GM23338 (cell line): ENCODE measurements at regions not wholly inside any gene's neighbourhood (a gene's known extent, or its start where the extent isn't known, plus 50 kb on each side); places are given as distances from the start of the nearest gene placed in this dataset.

Experiments
- ATAC-seq: fragments of 200-7000 bp; cut with Tn5 transposase; 3 replicates; pipeline ENCODE4 v1.9.1; 2020
- DNase-seq: peaks from one replicate; pipeline ENCODE4 v3.0.0-alpha.2; 2015; ENCODE audit warnings: low spot score
- H2AFZ ChIP-seq: fragments of 200-600 bp; sonication (generic); 2 replicates; pipeline ENCODE4 v1.8.0; 2016; ENCODE audit warnings: antibody characterized with exemption, mild to moderate bottlenecking, moderate library complexity
- H3F3A ChIP-seq: fragments of 200-600 bp; sonication (generic); replicated peaks from 2 replicates; pipeline ENCODE4 v1.8.0; 2017; ENCODE audit warnings: antibody characterized with exemption, mixed run types, low read depth
- H3K27ac ChIP-seq: fragments of 200-600 bp; sonication (generic); 2 replicates; pipeline ENCODE4 v1.6.1; 2016; ENCODE audit warnings: low read depth
- H3K27me3 ChIP-seq: fragments of 200-600 bp; sonication (generic); 2 replicates; pipeline ENCODE4 v1.8.0; 2016; ENCODE audit warnings: mild to moderate bottlenecking, mixed run types, moderate library complexity; ENCODE audit not compliant: insufficient read depth
- H3K36me3 ChIP-seq: fragments of 200-600 bp; sonication (generic); 2 replicates; pipeline ENCODE4 v1.8.0; 2016; ENCODE audit warnings: mild to moderate bottlenecking; ENCODE audit not compliant: insufficient read depth
- H3K4me1 ChIP-seq: fragments of 200-600 bp; sonication (generic); 2 replicates; pipeline ENCODE4 v1.8.0; 2016; ENCODE audit warnings: mild to moderate bottlenecking, moderate library complexity; ENCODE audit not compliant: insufficient read depth
- H3K4me2 ChIP-seq: fragments of 200-600 bp; sonication (generic); 2 replicates; pipeline ENCODE4 v1.7.1; 2017; ENCODE audit warnings: mixed run types
- H3K4me3 ChIP-seq: fragments of 200-600 bp; sonication (generic); 2 replicates; pipeline ENCODE4 v1.6.1; 2016; ENCODE audit warnings: mixed run types
- H3K79me2 ChIP-seq: fragments of 200-600 bp; sonication (generic); replicated peaks from 2 replicates; pipeline ENCODE4 v1.8.0; 2017; ENCODE audit warnings: mild to moderate bottlenecking; ENCODE audit not compliant: insufficient read depth
- H3K9me2 ChIP-seq: fragments of 200-600 bp; sonication (generic); 2 replicates; pipeline ENCODE4 v1.8.0; 2017; ENCODE audit not compliant: insufficient read depth
- H4K20me1 ChIP-seq: fragments of 200-600 bp; sonication (generic); replicated peaks from 2 replicates; pipeline ENCODE4 v1.8.0; 2017; ENCODE audit warnings: mild to moderate bottlenecking; ENCODE audit not compliant: insufficient read depth
- H3K27ac Mint-ChIP-seq: 2 replicates; pipeline ENCODE4 v1.8.0; 2020; ENCODE audit warnings: inconsistent platforms, mild to moderate bottlenecking, moderate library complexity, mixed read lengths
- H3K27me3 Mint-ChIP-seq: 3 replicates; pipeline ENCODE4 v1.8.0; 2022; ENCODE audit warnings: low read depth, mild to moderate bottlenecking, moderate library complexity, mixed read lengths, inconsistent platforms; ENCODE audit not compliant: insufficient read depth, poor library complexity
- H3K36me3 Mint-ChIP-seq: 3 replicates; pipeline ENCODE4 v1.8.0; 2021; ENCODE audit warnings: low read depth, mild to moderate bottlenecking, inconsistent platforms, moderate library complexity, mixed read lengths
- H3K4me1 Mint-ChIP-seq: 3 replicates; pipeline ENCODE4 v1.8.0; 2020; ENCODE audit warnings: mild to moderate bottlenecking, inconsistent platforms, mixed read lengths
- H3K4me3 Mint-ChIP-seq: 3 replicates; pipeline ENCODE4 v1.8.0; 2021; ENCODE audit warnings: moderate library complexity, mild to moderate bottlenecking, inconsistent platforms, mixed read lengths
- H3K9me3 Mint-ChIP-seq: 3 replicates; pipeline ENCODE4 v1.8.0; 2020; ENCODE audit warnings: moderate library complexity, mild to moderate bottlenecking, inconsistent platforms, mixed read lengths
- CREB1 ChIP-seq: fragments of 250-450 bp; sonication (Bioruptor Pico); IDR thresholded peaks from 2 replicates; pipeline ENCODE4 v1.5.0; 2020; ENCODE audit warnings: low read depth, mild to moderate bottlenecking, moderate library complexity
- CTCF ChIP-seq, 2 experiments: fragments of 200-600 bp in 1 of 2; sonication (generic) in 1 of 2; conservative IDR thresholded peaks; 2 replicates each; pipeline versions ENCODE4 v1.5.1 to v1.6.1; 2016 to 2017; ENCODE audit warnings: antibody characterized with exemption in 2 of 2, low read depth in 2 of 2, mild to moderate bottlenecking in 2 of 2, moderate library complexity in 1 of 2
- JUNB ChIP-seq: IDR thresholded peaks from one replicate; pipeline ENCODE4 v1.6.1; 2016; ENCODE audit warnings: antibody characterized with exemption; ENCODE audit not compliant: unreplicated experiment
- NANOG ChIP-seq: IDR thresholded peaks from 2 replicates; pipeline ENCODE4 v1.6.1; 2016; ENCODE audit warnings: antibody characterized with exemption, borderline replicate concordance
- POLR2AphosphoS5 ChIP-seq: IDR thresholded peaks from 2 replicates; pipeline ENCODE4 v1.6.1; 2016; ENCODE audit warnings: antibody characterized with exemption, low read depth
- STAT1 ChIP-seq: IDR thresholded peaks from one replicate; pipeline ENCODE4 v1.6.1; 2016; ENCODE audit warnings: antibody characterized with exemption; ENCODE audit not compliant: unreplicated experiment
- ZNF114 ChIP-seq: fragments of 250-450 bp; sonication (Bioruptor Pico); IDR thresholded peaks from 2 replicates; pipeline ENCODE4 v1.5.0; 2020; ENCODE audit warnings: mild to moderate bottlenecking, moderate library complexity
- ZNF462 ChIP-seq: fragments of 250-450 bp; sonication (Bioruptor Pico); IDR thresholded peaks from 2 replicates; pipeline ENCODE4 v1.5.0; 2020; ENCODE audit warnings: mild to moderate bottlenecking, moderate library complexity
- TF ChIP-seq, protein P1 (sequence below): IDR thresholded peaks from 2 replicates; pipeline ENCODE4 v1.6.1; 2016; ENCODE audit warnings: antibody characterized with exemption
- TF ChIP-seq, protein P2 (sequence below): IDR thresholded peaks from one replicate; pipeline ENCODE4 v1.6.1; 2018; ENCODE audit warnings: antibody characterized with exemption; ENCODE audit not compliant: unreplicated experiment

DNA sequence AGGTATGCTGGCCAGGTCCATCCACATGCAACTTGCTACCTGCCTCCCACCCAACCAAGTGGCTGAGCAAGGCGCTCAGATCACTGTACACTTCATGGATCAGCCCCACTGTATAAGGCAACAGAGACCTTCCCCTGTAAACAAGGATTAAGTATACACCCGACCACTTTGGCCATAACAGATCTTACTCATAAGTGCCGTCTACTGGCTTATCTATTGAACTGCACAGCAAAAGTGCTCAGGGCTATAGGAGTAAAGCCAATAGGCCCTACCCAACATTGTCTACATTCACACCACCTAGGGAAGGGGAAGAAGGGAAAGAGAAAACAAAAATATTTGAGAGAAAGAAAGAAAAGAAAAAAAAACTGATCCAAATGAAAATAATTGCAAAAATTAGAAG is 663.9 kb upstream of the LRRTM1 start:
- Mint-ChIP-seq H3K27ac (no peak overlapping the region), H3K4me3 (no peak overlapping the region), H3K9me3 (peaks cover 28% of the 10 kb centered on the region), H3K27me3 (peaks cover 6% of the 10 kb centered on the region), H3K4me1 (no peaks in the 10 kb centered on the region), H3K36me3 (peaks cover 2% of the 10 kb centered on the region; the same call in 2 of the 3 replicates)
- Histone ChIP-seq H4K20me1 (no peaks in the 10 kb centered on the region; the same call in 1 of the 2 replicates), H3K4me1 (no peaks in the 10 kb centered on the region), H3K36me3 (no peaks in the 10 kb centered on the region), H3K27ac (no peak overlapping the region), H3F3A (no peaks in the 10 kb centered on the region), H3K27me3 (no peaks in the 10 kb centered on the region), H2AFZ (no peak overlapping the region), H3K79me2 (no peaks in the 10 kb centered on the region), H3K4me3 (no peak overlapping the region), H3K9me2 (no peaks in the 10 kb centered on the region; the same call in 1 of the 2 replicates), H3K4me2 (no peak overlapping the region)
- DNase-seq, result peak; percentile 47
- peak; percentile 70 for ATAC-seq
- TF ChIP-seq, protein P1, sequence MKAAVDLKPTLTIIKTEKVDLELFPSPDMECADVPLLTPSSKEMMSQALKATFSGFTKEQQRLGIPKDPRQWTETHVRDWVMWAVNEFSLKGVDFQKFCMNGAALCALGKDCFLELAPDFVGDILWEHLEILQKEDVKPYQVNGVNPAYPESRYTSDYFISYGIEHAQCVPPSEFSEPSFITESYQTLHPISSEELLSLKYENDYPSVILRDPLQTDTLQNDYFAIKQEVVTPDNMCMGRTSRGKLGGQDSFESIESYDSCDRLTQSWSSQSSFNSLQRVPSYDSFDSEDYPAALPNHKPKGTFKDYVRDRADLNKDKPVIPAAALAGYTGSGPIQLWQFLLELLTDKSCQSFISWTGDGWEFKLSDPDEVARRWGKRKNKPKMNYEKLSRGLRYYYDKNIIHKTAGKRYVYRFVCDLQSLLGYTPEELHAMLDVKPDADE, result no peak
- no peak for TF ChIP-seq CREB1 (CRISPR knock-in tag)
- no peak for TF ChIP-seq STAT1
- TF ChIP-seq ZNF114, result no peak
- TF ChIP-seq JUNB, result no peak
- TF ChIP-seq CTCF (conservative IDR thresholded peaks at IDR 0.05; ENCODE audit: low read depth in 2 of 2), result peak; percentile 65 to 66
- TF ChIP-seq NANOG, result no peak
- TF ChIP-seq POLR2AphosphoS5, result no peak

DNA sequence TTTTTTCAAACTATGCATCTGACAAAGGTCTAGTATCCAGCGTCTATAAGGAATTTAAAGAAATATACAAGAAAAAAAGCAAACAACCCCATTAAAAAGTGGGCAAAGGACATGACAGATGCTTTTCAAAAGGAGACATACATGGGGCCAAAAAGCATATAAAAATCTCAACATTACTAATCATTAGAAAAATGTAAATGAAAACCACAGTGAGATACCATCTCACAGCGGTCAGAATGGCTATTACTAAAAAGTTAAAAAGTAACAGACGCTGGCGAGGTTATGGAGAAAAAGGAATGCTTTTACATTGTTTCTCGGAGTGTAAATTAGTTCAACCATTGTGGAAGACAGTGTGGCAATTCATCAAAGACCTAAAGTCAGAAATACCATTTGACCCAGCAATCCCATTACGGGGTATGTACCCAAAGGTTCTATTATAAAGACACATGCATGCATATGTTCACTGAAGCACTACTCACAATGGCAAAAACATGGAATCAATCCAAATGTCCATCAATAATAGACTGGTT is 643.1 kb upstream of the LRRTM1 start:
- H3K27me3 ChIP-seq, result no peaks in the 10 kb centered on the region
- Mint-ChIP-seq H3K36me3 (no peaks in the 10 kb centered on the region), H3K27ac (no peak overlapping the region), H3K4me3 (no peak overlapping the region), H3K9me3 (no peaks in the 10 kb centered on the region; the same call in 2 of the 3 replicates), H3K27me3 (peaks cover 2% of the 10 kb centered on the region), H3K4me1 (peaks cover 5% of the 10 kb centered on the region; the same call in 2 of the 3 replicates)
- H3K79me2 ChIP-seq, result no peaks in the 10 kb centered on the region
- DNase-seq, result no peak
- H4K20me1 ChIP-seq, result no peaks in the 10 kb centered on the region
- no peaks in the 10 kb centered on the region for H3K36me3 ChIP-seq
- no peak overlapping the region for H3K4me2 ChIP-seq
- no peaks in the 10 kb centered on the region for H3F3A ChIP-seq
- no peaks in the 10 kb centered on the region for H3K4me1 ChIP-seq
- H3K9me2 ChIP-seq, result no peaks in the 10 kb centered on the region
- no peak for ATAC-seq
- no peak overlapping the region for H3K27ac ChIP-seq
- no peak overlapping the region for H3K4me3 ChIP-seq
- H2AFZ ChIP-seq, result no peak overlapping the region
- TF ChIP-seq ZNF114 (no peak), CREB1 (CRISPR knock-in tag) (no peak), ZNF462 (no peak)
- TF ChIP-seq, protein P2, sequence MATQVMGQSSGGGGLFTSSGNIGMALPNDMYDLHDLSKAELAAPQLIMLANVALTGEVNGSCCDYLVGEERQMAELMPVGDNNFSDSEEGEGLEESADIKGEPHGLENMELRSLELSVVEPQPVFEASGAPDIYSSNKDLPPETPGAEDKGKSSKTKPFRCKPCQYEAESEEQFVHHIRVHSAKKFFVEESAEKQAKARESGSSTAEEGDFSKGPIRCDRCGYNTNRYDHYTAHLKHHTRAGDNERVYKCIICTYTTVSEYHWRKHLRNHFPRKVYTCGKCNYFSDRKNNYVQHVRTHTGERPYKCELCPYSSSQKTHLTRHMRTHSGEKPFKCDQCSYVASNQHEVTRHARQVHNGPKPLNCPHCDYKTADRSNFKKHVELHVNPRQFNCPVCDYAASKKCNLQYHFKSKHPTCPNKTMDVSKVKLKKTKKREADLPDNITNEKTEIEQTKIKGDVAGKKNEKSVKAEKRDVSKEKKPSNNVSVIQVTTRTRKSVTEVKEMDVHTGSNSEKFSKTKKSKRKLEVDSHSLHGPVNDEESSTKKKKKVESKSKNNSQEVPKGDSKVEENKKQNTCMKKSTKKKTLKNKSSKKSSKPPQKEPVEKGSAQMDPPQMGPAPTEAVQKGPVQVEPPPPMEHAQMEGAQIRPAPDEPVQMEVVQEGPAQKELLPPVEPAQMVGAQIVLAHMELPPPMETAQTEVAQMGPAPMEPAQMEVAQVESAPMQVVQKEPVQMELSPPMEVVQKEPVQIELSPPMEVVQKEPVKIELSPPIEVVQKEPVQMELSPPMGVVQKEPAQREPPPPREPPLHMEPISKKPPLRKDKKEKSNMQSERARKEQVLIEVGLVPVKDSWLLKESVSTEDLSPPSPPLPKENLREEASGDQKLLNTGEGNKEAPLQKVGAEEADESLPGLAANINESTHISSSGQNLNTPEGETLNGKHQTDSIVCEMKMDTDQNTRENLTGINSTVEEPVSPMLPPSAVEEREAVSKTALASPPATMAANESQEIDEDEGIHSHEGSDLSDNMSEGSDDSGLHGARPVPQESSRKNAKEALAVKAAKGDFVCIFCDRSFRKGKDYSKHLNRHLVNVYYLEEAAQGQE, result no peak
